Smooth muscle cell (in vitro differentiated cells): ENCODE measurements at regions not wholly inside any gene's neighbourhood (a gene's known extent, or its start where the extent isn't known, plus 50 kb on each side); places are given as distances from the start of the nearest gene placed in this dataset.

ENCODE experiments used
- DNase-seq: peaks from one replicate; lab custom pipeline; 2025; ENCODE audit not compliant: unreplicated experiment; lab: John Stamatoyannopoulos, UW
- H2AFZ ChIP-seq: fragments of 200-600 bp; sonication (generic); 2 replicates; pipeline ENCODE4 v1.6.0; 2016; ENCODE audit warnings: antibody characterized with exemption, low read depth, mild to moderate bottlenecking
- H3F3A ChIP-seq: fragments of 200-600 bp; sonication (generic); 2 replicates; pipeline ENCODE4 v1.6.0; 2017; ENCODE audit warnings: antibody characterized with exemption, low read depth
- H3K27ac ChIP-seq: fragments of 200-600 bp; sonication (generic); 2 replicates; pipeline ENCODE4 v1.5.1; 2016; ENCODE audit warnings: low read depth, mild to moderate bottlenecking
- H3K27me3 ChIP-seq: fragments of 200-600 bp; sonication (generic); 2 replicates; pipeline ENCODE4 v1.6.1; 2016; ENCODE audit warnings: low read depth, mild to moderate bottlenecking
- H3K36me3 ChIP-seq: fragments of 200-600 bp; sonication (generic); 2 replicates; pipeline ENCODE4 v1.5.1; 2016; ENCODE audit warnings: low read depth
- H3K4me1 ChIP-seq: fragments of 200-600 bp; sonication (generic); 2 replicates; pipeline ENCODE4 v1.5.1; 2016; ENCODE audit warnings: low read depth
- H3K4me2 ChIP-seq: fragments of 200-600 bp; sonication (generic); 2 replicates; pipeline ENCODE4 v1.6.0; 2016; ENCODE audit warnings: mild to moderate bottlenecking
- H3K4me3 ChIP-seq: fragments of 200-600 bp; sonication (generic); 2 replicates; pipeline ENCODE4 v1.5.1; 2016; ENCODE audit warnings: mild to moderate bottlenecking
- H3K79me2 ChIP-seq: fragments of 200-600 bp; sonication (generic); 2 replicates; pipeline ENCODE4 v1.6.0; 2016; ENCODE audit warnings: low read depth, mild to moderate bottlenecking
- H3K9ac ChIP-seq: fragments of 200-600 bp; sonication (generic); 2 replicates; pipeline ENCODE4 v1.6.0; 2016; ENCODE audit warnings: low read depth
- H3K9me3 ChIP-seq: fragments of 200-600 bp; sonication (generic); replicated peaks from 2 replicates; pipeline ENCODE4 v1.5.1; 2016; ENCODE audit warnings: low read depth
- H4K20me1 ChIP-seq: fragments of 200-600 bp; sonication (generic); 2 replicates; pipeline ENCODE4 v1.6.0; 2016; ENCODE audit warnings: low read depth
- CTCF ChIP-seq: fragments of 200-600 bp; sonication (generic); IDR thresholded peaks from 2 replicates; pipeline ENCODE4 v1.5.1; 2017; ENCODE audit warnings: borderline replicate concordance, mild to moderate bottlenecking, antibody characterized with exemption; ENCODE audit not compliant: insufficient read depth, poor library complexity, severe bottlenecking
- WGBS: methylation state at CpG from one replicate; pipeline ENCODE4 v1.1.7; 2016; ENCODE audit warnings: low lambda C conversion rate; 5-methylcytosine and 5-hydroxymethylcytosine counted together

DNA sequence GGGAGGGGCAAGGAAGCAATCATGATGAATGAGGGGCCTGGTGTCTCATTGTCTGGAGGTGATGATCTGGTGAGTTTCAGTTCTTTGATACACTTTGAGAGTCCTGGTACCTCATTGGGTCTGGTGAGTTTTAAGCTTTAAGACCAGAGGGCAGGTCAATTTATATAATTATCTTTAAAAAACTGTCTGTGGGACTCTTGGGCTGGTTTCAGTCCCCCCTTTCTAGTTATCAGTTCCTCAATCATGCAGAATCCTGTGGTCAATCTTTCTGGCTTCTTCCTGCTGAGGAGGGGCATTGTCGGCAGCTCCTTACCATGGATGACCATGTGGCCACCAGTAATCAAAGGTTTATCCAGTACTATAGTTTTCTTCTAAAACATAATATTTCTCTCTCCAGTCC is 789.1 kb downstream of the PCDH18 start:
- Histone ChIP-seq H3K9ac (no peak overlapping the region), H2AFZ (no peak overlapping the region), H3K4me2 (no peak overlapping the region), H3K9me3 (peaks cover 8% of the 10 kb centered on the region), H3K27me3 (no peaks in the 10 kb centered on the region), H3K36me3 (no peaks in the 10 kb centered on the region), H4K20me1 (no peaks in the 10 kb centered on the region), H3K4me3 (no peak overlapping the region), H3K27ac (no peak overlapping the region), H3F3A (no peaks in the 10 kb centered on the region), H3K4me1 (no peaks in the 10 kb centered on the region), H3K79me2 (no peaks in the 10 kb centered on the region)
- TF ChIP-seq CTCF = no peak
- DNase-seq = no peak
- 100% methylated on average over 1 of the region's 1 CpG for WGBS

DNA sequence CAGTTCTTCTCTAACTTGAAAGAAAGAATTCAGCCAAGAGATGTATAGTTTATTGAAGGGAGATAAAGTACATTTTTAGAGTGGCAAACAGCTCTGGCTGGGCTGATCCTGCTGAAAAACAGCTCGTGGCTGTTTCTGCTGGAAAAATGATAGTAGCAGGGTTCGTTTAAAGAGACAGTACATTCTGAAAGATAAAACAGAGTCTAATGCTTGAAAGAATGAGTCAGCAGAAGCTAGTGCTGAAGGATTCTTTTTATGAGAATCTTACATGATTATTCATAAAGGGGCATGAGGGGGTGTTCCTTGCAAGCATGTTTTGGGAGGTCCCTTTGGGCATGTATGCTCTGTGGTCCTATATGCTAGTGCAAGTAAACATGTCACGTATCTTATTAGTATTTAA is 790.0 kb downstream of the PCDH18 start:
- Histone ChIP-seq H3K4me3 (no peak overlapping the region), H3K9me3 (peaks cover 8% of the 10 kb centered on the region), H3F3A (no peaks in the 10 kb centered on the region), H3K4me2 (peak overlapping the region; percentile 73), H3K36me3 (no peaks in the 10 kb centered on the region), H3K27me3 (no peaks in the 10 kb centered on the region), H3K4me1 (no peaks in the 10 kb centered on the region), H3K9ac (no peak overlapping the region), H3K79me2 (no peaks in the 10 kb centered on the region), H3K27ac (peak overlapping the region; percentile 64), H4K20me1 (no peaks in the 10 kb centered on the region), H2AFZ (peak overlapping the region; percentile 49)
- DNase-seq = no peak
- WGBS = 35% methylated on average over 3 of the region's 3 CpGs
- no peak for TF ChIP-seq CTCF

DNA sequence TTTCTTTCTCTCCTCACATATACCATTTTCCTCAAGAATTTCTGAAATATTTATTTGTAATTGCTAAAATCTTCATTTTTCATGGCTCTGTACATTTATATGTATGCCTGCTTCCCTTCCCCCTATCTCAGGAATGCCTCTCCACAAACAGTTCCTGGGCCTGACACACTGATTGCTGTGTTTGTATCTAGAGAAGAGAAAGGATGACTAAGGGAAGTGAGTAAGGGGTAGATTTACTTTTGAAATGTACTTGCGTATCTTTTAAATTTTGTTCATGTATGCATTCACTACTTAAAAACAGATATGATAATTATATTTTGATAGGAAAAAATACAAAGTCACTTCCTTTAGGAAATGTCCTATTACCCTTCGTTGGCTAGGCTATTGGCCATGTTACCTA is 790.8 kb downstream of the PCDH18 start:
- Histone ChIP-seq H3K27me3 (no peaks in the 10 kb centered on the region), H3K9me3 (peaks cover 8% of the 10 kb centered on the region), H3K4me2 (peak overlapping the region; percentile 73), H3K36me3 (no peaks in the 10 kb centered on the region), H4K20me1 (no peaks in the 10 kb centered on the region), H3K9ac (no peak overlapping the region), H3K27ac (peak overlapping the region; percentile 64), H2AFZ (peak overlapping the region; percentile 49), H3K4me3 (no peak overlapping the region), H3K4me1 (no peaks in the 10 kb centered on the region), H3K79me2 (no peaks in the 10 kb centered on the region), H3F3A (no peaks in the 10 kb centered on the region)
- DNase-seq = no peak
- 56% methylated on average over 2 of the region's 2 CpGs for WGBS
- TF ChIP-seq CTCF = no peak

DNA sequence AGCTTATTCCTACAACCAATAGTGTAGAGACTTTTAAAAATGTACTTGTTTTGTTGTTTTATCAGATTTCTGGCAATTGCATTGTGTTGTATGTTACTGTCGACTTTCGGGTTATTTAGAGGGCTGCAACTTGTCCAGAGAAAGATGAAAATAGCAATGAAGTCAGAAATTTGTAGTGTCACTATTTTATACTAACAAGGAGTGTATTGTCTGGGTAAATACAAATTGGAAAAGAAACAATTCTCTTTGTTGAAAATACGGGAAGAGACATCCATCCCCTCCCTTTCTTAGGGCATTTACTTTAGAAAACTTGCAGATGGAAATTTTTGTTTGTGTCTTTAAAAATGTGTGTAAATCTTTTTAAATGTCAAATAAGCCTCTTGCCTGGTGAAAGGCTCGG is 792.0 kb downstream of the PCDH18 start:
- Histone ChIP-seq H3K79me2 (no peaks in the 10 kb centered on the region), H3K4me3 (no peak overlapping the region), H3K9me3 (peaks cover 8% of the 10 kb centered on the region), H3F3A (no peaks in the 10 kb centered on the region), H2AFZ (no peak overlapping the region), H3K4me1 (no peaks in the 10 kb centered on the region), H3K9ac (no peak overlapping the region), H3K36me3 (no peaks in the 10 kb centered on the region), H3K27ac (no peak overlapping the region), H3K27me3 (no peaks in the 10 kb centered on the region), H3K4me2 (no peak overlapping the region), H4K20me1 (no peaks in the 10 kb centered on the region)
- DNase-seq = no peak
- no peak for TF ChIP-seq CTCF
- 94% methylated on average over 4 of the region's 4 CpGs for WGBS
